ENCODE measurements at regions not wholly inside any gene's neighbourhood (a gene's known extent, or its start where the extent isn't known, plus 50 kb on each side); places are given as distances from the start of the nearest gene placed in this dataset.

GRCh38 chr7:33820206-33820605, 85.1 kb upstream of the BMPER start:
- intact Hi-C loops (cut with micrococcal nuclease), result no loop called here
- Mint-ChIP-seq H3K4me3 (no peak overlapping the region), H3K4me1 (no peaks in the 10 kb centered on the region), H3K27ac (no peak overlapping the region), H3K27me3 (peaks cover 9% of the 10 kb centered on the region), H3K9me3 (ENCODE audit: insufficient read depth) (peaks cover 2% of the 10 kb centered on the region)
- H3K79me2 ChIP-seq (ENCODE audit: control insufficient read depth, insufficient read depth, low read length), result no peaks in the 10 kb centered on the region
- TF ChIP-seq EZH2 (IDR thresholded peaks at IDR 0.05; ENCODE audit: borderline replicate concordance, insufficient read depth, low read depth, low read length, poor library complexity, severe bottlenecking), result no peak
- TF ChIP-seq, protein P1, sequence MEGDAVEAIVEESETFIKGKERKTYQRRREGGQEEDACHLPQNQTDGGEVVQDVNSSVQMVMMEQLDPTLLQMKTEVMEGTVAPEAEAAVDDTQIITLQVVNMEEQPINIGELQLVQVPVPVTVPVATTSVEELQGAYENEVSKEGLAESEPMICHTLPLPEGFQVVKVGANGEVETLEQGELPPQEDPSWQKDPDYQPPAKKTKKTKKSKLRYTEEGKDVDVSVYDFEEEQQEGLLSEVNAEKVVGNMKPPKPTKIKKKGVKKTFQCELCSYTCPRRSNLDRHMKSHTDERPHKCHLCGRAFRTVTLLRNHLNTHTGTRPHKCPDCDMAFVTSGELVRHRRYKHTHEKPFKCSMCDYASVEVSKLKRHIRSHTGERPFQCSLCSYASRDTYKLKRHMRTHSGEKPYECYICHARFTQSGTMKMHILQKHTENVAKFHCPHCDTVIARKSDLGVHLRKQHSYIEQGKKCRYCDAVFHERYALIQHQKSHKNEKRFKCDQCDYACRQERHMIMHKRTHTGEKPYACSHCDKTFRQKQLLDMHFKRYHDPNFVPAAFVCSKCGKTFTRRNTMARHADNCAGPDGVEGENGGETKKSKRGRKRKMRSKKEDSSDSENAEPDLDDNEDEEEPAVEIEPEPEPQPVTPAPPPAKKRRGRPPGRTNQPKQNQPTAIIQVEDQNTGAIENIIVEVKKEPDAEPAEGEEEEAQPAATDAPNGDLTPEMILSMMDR (IDR thresholded peaks at IDR 0.05), result no peak
- WGBS (ENCODE audit: insufficient coverage), result 94% methylated on average over 2 of the region's 2 CpGs
- H3K4me3 ChIP-seq (ENCODE audit: control extremely low read depth in 1 of 5, extremely low read depth in 1 of 5, insufficient read depth in 1 of 5, low read depth in 2 of 5, low read length in 4 of 5), result no peak overlapping the region
- no peaks in the 10 kb centered on the region for H3K36me3 ChIP-seq (replicated peaks in 1 of 2; ENCODE audit: control extremely low read depth in 1 of 2, control insufficient read depth in 1 of 2, extremely low read depth in 1 of 2, insufficient read depth in 2 of 2, low read length in 1 of 2)
- DNase-seq (no peak), ATAC-seq (ENCODE audit: low read depth) (no peak)
- no peak overlapping the region for H3K9ac ChIP-seq (ENCODE audit: low read length)
- H2AFZ ChIP-seq (ENCODE audit: insufficient read depth, low read depth, low read length, poor library complexity, severe bottlenecking), result no peak overlapping the region
- no peaks in the 10 kb centered on the region for H4K20me1 ChIP-seq (ENCODE audit: control insufficient read depth, insufficient read depth, low read length, poor library complexity, severe bottlenecking)
- H3K4me2 ChIP-seq (replicated peaks; ENCODE audit: low read depth, low read length, poor library complexity, severe bottlenecking), result no peak overlapping the region
- H3K9me3 ChIP-seq (ENCODE audit: control extremely low read depth in 1 of 3, control insufficient read depth in 2 of 3, insufficient read depth in 1 of 3, low read length in 2 of 3), result peaks cover 0 to 3% (median 0%) of the 10 kb centered on the region in 3 donors
- H3K27ac ChIP-seq (ENCODE audit: low read length in 2 of 2), result no peak overlapping the region
- no peaks in the 10 kb centered on the region for H3K27me3 ChIP-seq (replicated peaks in 1 of 4; ENCODE audit: control extremely low read depth in 1 of 4, control insufficient read depth in 3 of 4, insufficient read depth in 4 of 4, low read length in 3 of 4)
- CTCF ChIA-PET, result no interaction called here
- H3K4me1 ChIP-seq (ENCODE audit: control insufficient read depth in 2 of 2, insufficient read depth in 2 of 2, low read length in 2 of 2), result no peaks in the 10 kb centered on the region
- POLR2A ChIA-PET, result no interaction called here

GRCh38 chr7:33821970-33822369, 83.4 kb upstream of the BMPER start:
- no peaks in the 10 kb centered on the region for H3K4me1 ChIP-seq (ENCODE audit: control insufficient read depth in 2 of 2, insufficient read depth in 2 of 2, low read length in 2 of 2)
- POLR2A ChIA-PET, result no interaction called here
- Mint-ChIP-seq H3K4me3 (no peak overlapping the region), H3K9me3 (ENCODE audit: insufficient read depth) (peaks cover 2% of the 10 kb centered on the region), H3K4me1 (no peaks in the 10 kb centered on the region), H3K27me3 (peaks cover 5% of the 10 kb centered on the region), H3K27ac (no peak overlapping the region)
- no peaks in the 10 kb centered on the region for H3K79me2 ChIP-seq (ENCODE audit: control insufficient read depth, insufficient read depth, low read length)
- CTCF ChIA-PET, result no interaction called here
- H3K27me3 ChIP-seq (replicated peaks in 1 of 4; ENCODE audit: control extremely low read depth in 1 of 4, control insufficient read depth in 3 of 4, insufficient read depth in 4 of 4, low read length in 3 of 4), result no peaks in the 10 kb centered on the region
- ATAC-seq (ENCODE audit: low read depth) (no peak), DNase-seq (no peak)
- no CpG with 5 or more reads among the region's 2 CpGs for WGBS (ENCODE audit: insufficient coverage)
- no peaks in the 10 kb centered on the region for H3K36me3 ChIP-seq (replicated peaks in 1 of 2; ENCODE audit: control extremely low read depth in 1 of 2, control insufficient read depth in 1 of 2, extremely low read depth in 1 of 2, insufficient read depth in 2 of 2, low read length in 1 of 2)
- TF ChIP-seq, protein P1 (IDR thresholded peaks at IDR 0.05), result no peak
- peaks cover 0 to 3% (median 0%) of the 10 kb centered on the region in 3 donors for H3K9me3 ChIP-seq (ENCODE audit: control extremely low read depth in 1 of 3, control insufficient read depth in 2 of 3, insufficient read depth in 1 of 3, low read length in 2 of 3)
- no peak overlapping the region for H3K4me3 ChIP-seq (ENCODE audit: control extremely low read depth in 1 of 5, extremely low read depth in 1 of 5, insufficient read depth in 1 of 5, low read depth in 2 of 5, low read length in 4 of 5)
- no peak overlapping the region for H3K27ac ChIP-seq (ENCODE audit: low read length in 2 of 2)
- no peaks in the 10 kb centered on the region for H4K20me1 ChIP-seq (ENCODE audit: control insufficient read depth, insufficient read depth, low read length, poor library complexity, severe bottlenecking)
- no peak overlapping the region for H3K9ac ChIP-seq (ENCODE audit: low read length)
- intact Hi-C loops (cut with micrococcal nuclease), result no loop called here
- no peak overlapping the region for H3K4me2 ChIP-seq (replicated peaks; ENCODE audit: low read depth, low read length, poor library complexity, severe bottlenecking)
- no peak overlapping the region for H2AFZ ChIP-seq (ENCODE audit: insufficient read depth, low read depth, low read length, poor library complexity, severe bottlenecking)
